ENCODE measurements at regions not wholly inside any gene's neighbourhood (a gene's known extent, or its start where the extent isn't known, plus 50 kb on each side); places are given as distances from the start of the nearest gene placed in this dataset.

DNA sequence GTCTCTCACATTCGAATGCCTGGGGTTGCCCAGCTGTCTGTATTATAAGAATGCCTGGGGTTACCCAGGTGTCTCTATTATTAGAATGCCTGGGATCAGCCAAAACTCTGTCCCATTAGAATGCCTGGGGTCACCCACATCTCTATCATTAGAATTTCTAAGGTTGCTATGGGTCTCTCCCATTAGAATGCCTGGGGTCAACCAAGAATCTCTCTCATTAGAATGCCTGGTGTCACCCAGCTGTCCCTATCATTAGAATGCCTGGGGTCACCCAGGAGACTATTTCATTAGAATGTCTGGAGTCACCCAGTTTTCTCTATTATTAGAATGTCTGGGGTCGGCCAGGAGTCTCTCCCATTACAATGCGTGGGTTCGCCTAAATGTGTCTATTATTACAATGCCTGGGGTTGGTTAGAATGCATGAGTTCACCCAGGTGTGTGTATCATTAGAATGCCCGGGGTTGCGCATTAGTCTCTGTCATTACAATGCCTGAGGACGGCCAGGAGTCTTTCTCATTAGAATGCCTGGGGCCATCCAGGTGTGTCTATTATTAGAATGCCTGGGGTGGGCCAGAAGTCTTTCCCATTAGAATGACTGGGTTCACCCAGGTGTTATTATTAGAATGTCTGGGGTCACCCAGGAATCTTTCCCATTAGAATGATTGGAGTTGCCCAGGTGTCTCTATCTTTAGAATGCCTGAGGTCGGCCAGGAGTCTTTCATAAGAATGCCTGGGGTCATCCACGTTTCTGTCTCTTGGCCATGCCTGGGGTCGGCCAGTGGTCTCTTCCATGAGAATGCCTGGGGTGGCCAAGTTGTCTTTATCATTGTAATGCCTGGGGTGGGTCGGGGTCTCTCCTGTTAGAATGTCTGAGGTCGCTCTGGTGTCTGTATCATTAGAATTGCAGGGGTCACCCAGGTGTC, 59.6 kb downstream of the RNF187 start:
- Histone ChIP-seq H2BK120ac (ENCODE audit: insufficient read depth, low read length, poor library complexity) (no peak overlapping the region), H2BK12ac (ENCODE audit: low read length) (no peak overlapping the region), H3K79me1 (ENCODE audit: low read length) (no peaks in the 10 kb centered on the region), H3K9ac (ENCODE audit: low read length) (no peak overlapping the region), H3K79me2 (ENCODE audit: control insufficient read depth, insufficient read depth, low read length, poor library complexity) (no peaks in the 10 kb centered on the region), H3K9me3 (ENCODE audit: insufficient read depth, low read depth, low read length) (peaks cover 2% of the 10 kb centered on the region), H2BK5ac (ENCODE audit: low read depth, low read length, poor library complexity) (no peak overlapping the region), H3K4me2 (ENCODE audit: low read length) (no peak overlapping the region), H4K12ac (ENCODE audit: low read depth, low read length) (no peak overlapping the region), H3K27me3 (ENCODE audit: insufficient read depth, low read length) (no peaks in the 10 kb centered on the region), H3K36me3 (ENCODE audit: control insufficient read depth in 1 of 2, insufficient read depth in 2 of 2, low read length in 2 of 2) (no peaks in the 10 kb centered on the region), H3K4ac (ENCODE audit: low read depth, low read length) (no peak overlapping the region), H4K91ac (ENCODE audit: low read depth, low read length) (no peak overlapping the region), H3K27ac (ENCODE audit: low read depth, low read length) (no peak overlapping the region), H3K18ac (ENCODE audit: low read length) (no peak overlapping the region), H2AFZ (ENCODE audit: insufficient read depth, low read length, poor library complexity) (no peak overlapping the region), H3K4me3 (ENCODE audit: low read depth, low read length) (no peak overlapping the region), H3K4me1 (ENCODE audit: control insufficient read depth in 1 of 2, insufficient read depth in 2 of 2, low read length in 2 of 2) (no peaks in the 10 kb centered on the region), H2AK5ac (ENCODE audit: low read length) (no peak overlapping the region), H4K8ac (ENCODE audit: low read depth, low read length) (no peak overlapping the region), H3K14ac (ENCODE audit: low read length) (no peak overlapping the region), H3K23ac (ENCODE audit: low read length) (no peak overlapping the region)
- no CpG with 5 or more reads among the region's 12 CpGs for WGBS (ENCODE audit: extremely low coverage, insufficient coverage, insufficient read length)
- peak; percentile 67 to 94 for DNase-seq

DNA sequence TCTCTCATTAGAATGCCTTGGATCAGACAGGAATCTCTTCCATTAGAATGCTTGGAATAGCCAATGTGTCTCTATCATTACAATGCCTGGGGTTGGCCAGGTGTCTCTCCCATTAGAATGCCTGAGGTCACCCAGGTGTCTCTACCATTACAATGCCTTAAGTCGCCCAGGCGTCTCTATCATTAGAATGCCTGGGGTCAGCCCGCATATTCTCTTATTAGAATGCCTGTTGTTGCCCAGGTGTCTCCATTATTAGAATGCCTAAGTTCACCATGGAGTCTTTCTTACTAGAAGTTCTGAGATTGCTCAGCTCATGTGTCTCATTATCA, 60.2 kb downstream of the RNF187 start:
- H3K79me2 ChIP-seq (ENCODE audit: control insufficient read depth, insufficient read depth, low read length, poor library complexity) = no peaks in the 10 kb centered on the region
- H3K4me1 ChIP-seq (ENCODE audit: control insufficient read depth in 1 of 2, insufficient read depth in 2 of 2, low read length in 2 of 2) = no peaks in the 10 kb centered on the region
- DNase-seq = peak; percentile 95 to 99
- H3K9ac ChIP-seq (ENCODE audit: low read length) = no peak overlapping the region
- no peak overlapping the region for H3K18ac ChIP-seq (ENCODE audit: low read length)
- H4K8ac ChIP-seq (ENCODE audit: low read depth, low read length) = no peak overlapping the region
- no CpG with 5 or more reads among the region's 3 CpGs for WGBS (ENCODE audit: extremely low coverage, insufficient coverage, insufficient read length)
- H4K12ac ChIP-seq (ENCODE audit: low read depth, low read length) = no peak overlapping the region
- H3K79me1 ChIP-seq (ENCODE audit: low read length) = no peaks in the 10 kb centered on the region
- no peaks in the 10 kb centered on the region for H3K36me3 ChIP-seq (ENCODE audit: control insufficient read depth in 1 of 2, insufficient read depth in 2 of 2, low read length in 2 of 2)
- H3K14ac ChIP-seq (ENCODE audit: low read length) = no peak overlapping the region
- no peak overlapping the region for H2BK12ac ChIP-seq (ENCODE audit: low read length)
- no peak overlapping the region for H2BK120ac ChIP-seq (ENCODE audit: insufficient read depth, low read length, poor library complexity)
- H2BK5ac ChIP-seq (ENCODE audit: low read depth, low read length, poor library complexity) = no peak overlapping the region
- H4K91ac ChIP-seq (ENCODE audit: low read depth, low read length) = no peak overlapping the region
- no peak overlapping the region for H3K4me2 ChIP-seq (ENCODE audit: low read length)
- no peak overlapping the region for H3K23ac ChIP-seq (ENCODE audit: low read length)
- H3K27ac ChIP-seq (ENCODE audit: low read depth, low read length) = no peak overlapping the region
- no peak overlapping the region for H2AFZ ChIP-seq (ENCODE audit: insufficient read depth, low read length, poor library complexity)
- H3K4ac ChIP-seq (ENCODE audit: low read depth, low read length) = no peak overlapping the region
- H3K27me3 ChIP-seq (ENCODE audit: insufficient read depth, low read length) = no peaks in the 10 kb centered on the region
- no peak overlapping the region for H3K4me3 ChIP-seq (ENCODE audit: low read depth, low read length)
- no peak overlapping the region for H2AK5ac ChIP-seq (ENCODE audit: low read length)
- peaks cover 2% of the 10 kb centered on the region for H3K9me3 ChIP-seq (ENCODE audit: insufficient read depth, low read depth, low read length)

DNA sequence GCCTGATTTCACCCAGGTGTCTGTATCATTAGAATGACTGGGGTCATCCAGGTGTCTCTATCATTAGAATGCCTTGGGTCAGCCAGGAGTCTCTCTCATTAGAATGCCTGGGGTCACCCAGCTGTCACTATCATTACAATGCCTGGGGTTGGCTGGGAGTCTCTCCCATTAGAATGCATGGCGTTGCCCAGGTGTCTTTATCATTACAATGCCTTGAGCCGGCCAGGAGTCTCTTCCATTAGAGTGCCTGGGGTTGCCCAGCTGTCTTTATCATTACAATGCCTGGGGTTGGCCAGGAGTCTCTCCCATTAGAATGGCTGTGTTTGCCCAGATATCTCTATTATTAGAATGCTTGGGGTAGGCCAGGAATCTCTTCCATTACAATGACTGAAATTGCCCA, 61.6 kb downstream of the RNF187 start:
- H2BK12ac ChIP-seq (ENCODE audit: low read length) = no peak overlapping the region

DNA sequence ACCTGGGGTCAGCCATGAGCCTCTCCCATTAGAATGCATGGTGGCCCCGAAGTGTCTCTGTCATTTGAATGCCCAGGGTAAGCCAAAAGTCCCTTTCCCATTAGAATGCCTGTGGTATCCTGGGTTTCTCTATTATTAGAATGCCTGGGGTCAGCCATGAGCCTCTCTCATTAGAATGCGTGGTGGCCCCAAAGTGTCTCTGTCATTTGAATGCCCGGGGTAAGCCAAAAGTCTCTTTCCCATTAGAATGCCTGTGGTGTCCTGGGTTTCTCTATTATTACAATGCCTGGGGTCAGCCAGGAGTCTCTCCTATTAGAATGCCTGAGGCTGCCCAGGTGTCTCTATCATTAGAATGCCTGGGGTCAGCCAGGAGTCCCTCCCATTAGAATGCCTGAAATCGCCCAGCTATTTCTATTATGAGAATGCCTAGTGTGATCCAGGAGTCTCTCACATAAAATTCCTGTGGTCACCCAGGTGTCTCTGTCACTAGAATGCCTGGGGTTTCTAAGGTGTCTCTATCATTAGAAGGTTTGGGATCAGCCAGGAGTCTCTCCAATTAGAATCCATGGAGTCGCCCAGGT, 65.5 kb downstream of the RNF187 start:
- H4K8ac ChIP-seq (ENCODE audit: low read depth, low read length) = no peak overlapping the region

More for the DNA sequence above, 61.6 kb downstream of the RNF187 start:
- Histone ChIP-seq H4K8ac (ENCODE audit: low read depth, low read length) (no peak overlapping the region), H3K23ac (ENCODE audit: low read length) (no peak overlapping the region), H3K36me3 (ENCODE audit: control insufficient read depth in 1 of 2, insufficient read depth in 2 of 2, low read length in 2 of 2) (no peaks in the 10 kb centered on the region), H3K27me3 (ENCODE audit: insufficient read depth, low read length) (no peaks in the 10 kb centered on the region), H4K12ac (ENCODE audit: low read depth, low read length) (no peak overlapping the region), H3K18ac (ENCODE audit: low read length) (no peak overlapping the region), H2AFZ (ENCODE audit: insufficient read depth, low read length, poor library complexity) (no peak overlapping the region), H3K4me1 (ENCODE audit: control insufficient read depth in 1 of 2, insufficient read depth in 2 of 2, low read length in 2 of 2) (no peaks in the 10 kb centered on the region), H2AK5ac (ENCODE audit: low read length) (no peak overlapping the region), H3K4me2 (ENCODE audit: low read length) (no peak overlapping the region), H2BK5ac (ENCODE audit: low read depth, low read length, poor library complexity) (no peak overlapping the region), H3K79me2 (ENCODE audit: control insufficient read depth, insufficient read depth, low read length, poor library complexity) (no peaks in the 10 kb centered on the region), H3K4ac (ENCODE audit: low read depth, low read length) (no peak overlapping the region), H3K9me3 (ENCODE audit: insufficient read depth, low read depth, low read length) (peaks cover 2% of the 10 kb centered on the region), H4K91ac (ENCODE audit: low read depth, low read length) (no peak overlapping the region), H3K14ac (ENCODE audit: low read length) (no peak overlapping the region), H3K27ac (ENCODE audit: low read depth, low read length) (no peak overlapping the region), H3K9ac (ENCODE audit: low read length) (no peak overlapping the region), H3K79me1 (ENCODE audit: low read length) (no peaks in the 10 kb centered on the region), H2BK120ac (ENCODE audit: insufficient read depth, low read length, poor library complexity) (no peak overlapping the region), H3K4me3 (ENCODE audit: low read depth, low read length) (no peak overlapping the region)
- no CpG with 5 or more reads among the region's 2 CpGs for WGBS (ENCODE audit: extremely low coverage, insufficient coverage, insufficient read length)
- no peak for DNase-seq

More for the DNA sequence above, 65.5 kb downstream of the RNF187 start:
- no peak overlapping the region for H3K14ac ChIP-seq (ENCODE audit: low read length)
- H3K36me3 ChIP-seq (ENCODE audit: control insufficient read depth in 1 of 2, insufficient read depth in 2 of 2, low read length in 2 of 2) = no peaks in the 10 kb centered on the region
- no peak overlapping the region for H2BK12ac ChIP-seq (ENCODE audit: low read length)
- no peak overlapping the region for H4K12ac ChIP-seq (ENCODE audit: low read depth, low read length)
- no peaks in the 10 kb centered on the region for H3K27me3 ChIP-seq (ENCODE audit: insufficient read depth, low read length)
- H3K9ac ChIP-seq (ENCODE audit: low read length) = no peak overlapping the region
- no peak overlapping the region for H2BK120ac ChIP-seq (ENCODE audit: insufficient read depth, low read length, poor library complexity)
- no peaks in the 10 kb centered on the region for H3K4me1 ChIP-seq (ENCODE audit: control insufficient read depth in 1 of 2, insufficient read depth in 2 of 2, low read length in 2 of 2)
- no peak overlapping the region for H4K91ac ChIP-seq (ENCODE audit: low read depth, low read length)
- no peaks in the 10 kb centered on the region for H3K79me2 ChIP-seq (ENCODE audit: control insufficient read depth, insufficient read depth, low read length, poor library complexity)
- no peak overlapping the region for H2AFZ ChIP-seq (ENCODE audit: insufficient read depth, low read length, poor library complexity)
- H3K4me2 ChIP-seq (ENCODE audit: low read length) = no peak overlapping the region
- H2AK5ac ChIP-seq (ENCODE audit: low read length) = no peak overlapping the region
- WGBS (ENCODE audit: extremely low coverage, insufficient coverage, insufficient read length) = no CpG with 5 or more reads among the region's 5 CpGs
- H3K23ac ChIP-seq (ENCODE audit: low read length) = no peak overlapping the region
- H3K4me3 ChIP-seq (ENCODE audit: low read depth, low read length) = no peak overlapping the region
- H2BK5ac ChIP-seq (ENCODE audit: low read depth, low read length, poor library complexity) = no peak overlapping the region
- no peak overlapping the region for H3K18ac ChIP-seq (ENCODE audit: low read length)
- peaks cover 10% of the 10 kb centered on the region for H3K9me3 ChIP-seq (ENCODE audit: insufficient read depth, low read depth, low read length)
- peak; percentile 54 to 86 for DNase-seq
- no peak overlapping the region for H3K27ac ChIP-seq (ENCODE audit: low read depth, low read length)
- H3K79me1 ChIP-seq (ENCODE audit: low read length) = no peaks in the 10 kb centered on the region
- H3K4ac ChIP-seq (ENCODE audit: low read depth, low read length) = no peak overlapping the region
